GM12892 (cell line): ENCODE measurements at regions not wholly inside any gene's neighbourhood (a gene's known extent, or its start where the extent isn't known, plus 50 kb on each side); places are given as distances from the start of the nearest gene placed in this dataset.

Source experiments
- DNase-seq: peaks from one replicate; pipeline ENCODE4 v3.0.0; 2011; ENCODE audit not compliant: insufficient read length
- FAIRE-seq: peaks from 2 replicates; lab custom pipeline; 2011; peaks lifted over from hg19 to GRCh38; lab: Jason Lieb, UNC
- POLR2A ChIP-seq: IDR thresholded peaks from 2 replicates; pipeline ENCODE4 v1.6.1; 2011; ENCODE audit warnings: low read depth, low read length, control low read depth
- POLR2AphosphoS5 ChIP-seq: IDR thresholded peaks from 2 replicates; pipeline ENCODE4 v1.6.1; 2011; ENCODE audit warnings: low read depth, low read length, control low read depth
- TAF1 ChIP-seq: IDR thresholded peaks from 2 replicates; pipeline ENCODE4 v1.6.1; 2011; ENCODE audit warnings: low read depth, mild to moderate bottlenecking, control low read depth, low read length, borderline replicate concordance

DNA sequence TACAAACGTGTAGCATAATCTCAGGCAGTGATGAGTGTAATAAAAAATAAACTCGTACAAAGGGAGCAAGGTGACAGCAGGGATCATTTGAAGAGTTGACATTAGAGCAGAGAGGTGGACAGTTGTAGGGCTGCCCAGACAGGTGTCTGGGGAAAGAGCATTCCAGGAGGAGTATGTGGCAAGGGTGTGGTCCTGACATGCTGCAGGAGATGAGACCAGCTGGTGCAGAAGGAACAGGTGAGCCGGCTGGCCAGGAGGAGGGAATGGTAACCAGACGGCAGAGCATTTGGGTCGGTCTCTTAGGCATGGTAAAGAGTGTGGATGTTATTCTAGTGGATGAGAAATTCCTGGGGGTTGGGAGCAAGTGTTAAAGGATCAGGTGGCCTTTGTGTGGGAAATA is 306.3 kb downstream of the LMX1A start:
- TF ChIP-seq TAF1 (no peak), POLR2A (no peak), POLR2AphosphoS5 (no peak)
- no peak for FAIRE-seq

GRCh38 chr1:165047994-165048393 is 308.5 kb downstream of the LMX1A start:
- DNase-seq (no peak), FAIRE-seq (no peak)
- TF ChIP-seq POLR2AphosphoS5 (no peak), TAF1 (no peak)

More for the DNA sequence above, 306.3 kb downstream of the LMX1A start:
- DNase-seq: no peak

- FAIRE-seq: no peak
- no peak for TF ChIP-seq TAF1
- TF ChIP-seq POLR2AphosphoS5: no peak
- no peak for TF ChIP-seq POLR2A
- no peak for DNase-seq
Observed at GRCh38 chr1:165045902-165046301, 310.6 kb downstream of the LMX1A start.

- no peak for FAIRE-seq
- DNase-seq: no peak
Observed at GRCh38 chr1:165040641-165041040, 315.9 kb downstream of the LMX1A start.

DNA sequence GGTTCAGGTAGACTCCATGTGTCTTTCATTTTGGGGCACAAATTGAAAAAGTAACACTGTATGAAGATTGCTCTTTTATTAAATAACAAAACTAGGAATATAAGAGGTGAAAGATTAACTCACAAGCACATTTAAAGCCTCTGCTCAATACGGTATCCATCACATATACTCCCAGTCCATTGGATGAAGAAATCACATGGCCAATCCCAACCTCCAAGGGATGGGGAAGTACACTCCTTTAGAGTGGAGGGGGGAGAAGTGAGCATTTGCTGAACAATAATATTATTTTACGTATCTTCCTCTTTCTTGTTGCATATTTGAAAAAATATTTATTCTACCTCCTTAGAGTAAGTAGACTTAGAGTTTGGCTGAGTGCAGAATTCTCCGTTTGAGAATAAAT is 316.5 kb downstream of the LMX1A start:
- TF ChIP-seq TAF1 (no peak), POLR2AphosphoS5 (no peak), POLR2A (no peak)
- DNase-seq (no peak), FAIRE-seq (no peak)

More at GRCh38 chr1:165040641-165041040, 315.9 kb downstream of the LMX1A start:
- TF ChIP-seq TAF1 (no peak), POLR2A (no peak), POLR2AphosphoS5 (no peak)

DNA sequence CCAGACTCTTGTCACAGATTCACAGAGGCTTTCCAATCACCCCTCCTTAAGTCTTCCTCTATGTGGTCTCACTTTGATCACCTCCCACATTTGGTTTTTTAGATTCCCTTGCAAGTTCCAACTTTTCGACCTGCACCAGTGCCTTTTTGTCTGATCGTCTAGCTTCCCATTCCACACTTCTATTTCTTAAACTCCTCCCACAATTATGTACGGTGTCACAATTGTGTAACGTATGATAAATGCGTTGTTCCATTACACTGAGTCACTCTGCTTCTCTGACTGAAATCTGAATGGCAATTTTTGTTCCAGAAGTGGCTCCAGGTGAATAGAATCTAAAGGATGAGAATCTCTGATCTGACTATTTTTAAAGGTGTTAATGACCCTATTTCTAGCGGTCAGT is 320.1 kb downstream of the LMX1A start:
- FAIRE-seq (no peak), DNase-seq (no peak)
- TF ChIP-seq TAF1 (no peak), POLR2A (no peak), POLR2AphosphoS5 (no peak)

- FAIRE-seq: no peak
- no peak for DNase-seq
Observed at GRCh38 chr1:165034136-165034809, 322.2 kb downstream of the LMX1A start.

GRCh38 chr1:165031001-165031400 is 325.5 kb downstream of the LMX1A start:
- TF ChIP-seq POLR2AphosphoS5 (no peak), POLR2A (no peak), TAF1 (no peak)
- DNase-seq: no peak
- FAIRE-seq: no peak

More at GRCh38 chr1:165034136-165034809, 322.2 kb downstream of the LMX1A start:
- no peak for TF ChIP-seq POLR2AphosphoS5
- no peak for TF ChIP-seq TAF1
- TF ChIP-seq POLR2A: no peak

- no peak for FAIRE-seq
- no peak for DNase-seq
- no peak for TF ChIP-seq TAF1
- no peak for TF ChIP-seq POLR2A
- no peak for TF ChIP-seq POLR2AphosphoS5
Observed at GRCh38 chr1:165025805-165026204, 330.7 kb downstream of the LMX1A start.

DNA sequence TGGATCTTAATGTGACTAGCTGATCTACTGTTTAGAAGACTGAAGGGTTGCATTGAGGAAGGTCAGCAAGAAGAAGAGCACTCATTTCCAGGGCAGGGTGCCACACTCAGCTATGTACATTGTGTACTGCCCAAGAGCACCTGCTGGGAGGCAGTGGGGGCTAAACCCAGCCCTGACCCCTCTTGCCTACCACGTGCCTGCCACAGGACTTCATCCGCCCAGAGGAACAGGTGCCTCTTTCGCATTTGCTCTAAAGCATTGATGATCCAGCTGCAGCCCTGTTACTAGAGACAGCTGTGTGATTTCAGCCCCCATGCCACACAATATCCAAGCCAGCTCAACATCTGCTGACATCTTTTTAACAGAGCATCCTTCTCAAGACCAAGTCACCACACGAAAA is 341.8 kb downstream of the LMX1A start:
- FAIRE-seq: no peak
- TF ChIP-seq POLR2AphosphoS5 (no peak), TAF1 (no peak), POLR2A (no peak)

DNA sequence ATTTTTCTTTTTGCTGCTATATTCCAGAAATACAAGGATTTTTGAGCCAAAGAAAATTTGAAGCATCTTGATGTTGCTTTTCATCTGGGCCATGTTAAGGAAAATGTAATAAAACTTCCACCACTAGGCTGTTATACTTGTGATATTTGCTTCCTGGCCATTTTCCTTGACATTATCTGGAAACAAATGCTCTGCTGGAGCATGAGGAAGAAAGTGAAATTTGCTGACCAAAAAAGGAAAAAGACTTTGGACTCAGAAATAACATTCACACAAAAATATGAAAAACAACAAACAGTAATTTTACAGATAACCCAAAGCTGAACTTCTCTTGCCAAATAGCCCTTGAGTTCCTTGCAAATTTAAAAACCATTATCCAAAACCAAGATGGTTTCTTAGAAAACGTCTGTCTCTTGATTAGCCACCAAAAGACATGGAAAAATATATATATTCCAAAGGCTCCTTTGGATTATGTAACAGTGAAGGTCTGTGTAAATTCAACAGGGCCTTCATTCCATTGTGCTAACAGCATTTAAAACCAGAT is 344.5 kb downstream of the LMX1A start:
- no peak for DNase-seq
- TF ChIP-seq POLR2A (no peak), POLR2AphosphoS5 (no peak), TAF1 (no peak)
- FAIRE-seq: no peak

More for the DNA sequence above, 341.8 kb downstream of the LMX1A start:
- DNase-seq: no peak

- TF ChIP-seq POLR2A: no peak
- TF ChIP-seq TAF1: no peak
- TF ChIP-seq POLR2AphosphoS5: no peak
- DNase-seq (no peak), FAIRE-seq (no peak)
Observed at GRCh38 chr1:165011186-165011585, 345.3 kb downstream of the LMX1A start.
